Glomerular visceral epithelial cell (primary cell): ENCODE measurements at regions not wholly inside any gene's neighbourhood (a gene's known extent, or its start where the extent isn't known, plus 50 kb on each side); places are given as distances from the start of the nearest gene placed in this dataset.

Source experiments
- DNase-seq: peaks from one replicate; pipeline ENCODE4 v3.0.0-alpha.2; 2016; ENCODE audit errors: extremely low spot score

- DNase-seq: no peak
Measured at GRCh38 chr9:121569266-121569648, 69.6 kb upstream of the GGTA1 start.

- no peak for DNase-seq
Measured at GRCh38 chr9:121572581-121572980, 72.9 kb upstream of the GGTA1 start.

- peak; percentile 26 for DNase-seq
Measured at GRCh38 chr9:121573717-121574485, 74.3 kb upstream of the GGTA1 start.

GRCh38 chr9:121574774-121575519 lies 75.3 kb upstream of the GGTA1 start:
- no peak for DNase-seq

DNA sequence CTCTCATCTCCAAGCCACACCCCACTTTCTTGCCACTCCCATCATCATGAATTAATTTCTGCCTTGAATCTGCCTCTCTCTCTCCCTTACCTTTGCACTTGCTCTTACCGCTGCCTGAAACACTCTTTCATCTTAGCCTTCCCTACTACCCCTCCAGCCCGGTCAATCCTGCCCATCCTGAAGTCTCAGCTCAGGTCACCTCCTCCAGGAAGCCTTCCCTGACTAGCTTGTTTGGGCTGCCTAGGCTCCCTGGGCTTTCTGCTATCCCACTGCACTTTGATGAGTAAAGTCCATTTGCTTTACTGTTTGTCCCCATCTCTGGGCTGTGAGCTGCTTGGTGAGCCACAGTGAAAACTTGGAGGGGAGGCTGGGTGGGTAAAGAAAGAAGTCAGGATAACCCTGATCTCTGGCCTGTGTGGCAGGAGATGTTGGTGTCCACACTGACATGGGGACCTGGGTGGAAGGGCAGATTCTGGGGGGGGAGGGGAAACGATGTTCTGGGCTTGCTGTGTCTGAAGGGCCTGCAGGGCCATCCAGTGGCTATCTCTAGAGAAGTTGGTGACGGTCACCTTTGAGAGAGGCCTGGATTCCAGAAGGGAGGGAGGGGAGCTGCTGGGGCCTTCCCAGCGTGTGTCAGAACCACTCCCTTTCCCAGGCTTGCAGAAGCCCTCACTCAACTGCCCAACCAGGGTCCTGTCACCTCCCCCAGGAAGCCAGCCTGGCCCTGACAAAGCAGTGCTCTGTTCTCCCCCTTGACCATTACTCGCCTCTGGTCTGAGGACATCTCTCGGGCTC lies 75.0 kb upstream of the DAB2IP start:
- no peak for DNase-seq

DNA sequence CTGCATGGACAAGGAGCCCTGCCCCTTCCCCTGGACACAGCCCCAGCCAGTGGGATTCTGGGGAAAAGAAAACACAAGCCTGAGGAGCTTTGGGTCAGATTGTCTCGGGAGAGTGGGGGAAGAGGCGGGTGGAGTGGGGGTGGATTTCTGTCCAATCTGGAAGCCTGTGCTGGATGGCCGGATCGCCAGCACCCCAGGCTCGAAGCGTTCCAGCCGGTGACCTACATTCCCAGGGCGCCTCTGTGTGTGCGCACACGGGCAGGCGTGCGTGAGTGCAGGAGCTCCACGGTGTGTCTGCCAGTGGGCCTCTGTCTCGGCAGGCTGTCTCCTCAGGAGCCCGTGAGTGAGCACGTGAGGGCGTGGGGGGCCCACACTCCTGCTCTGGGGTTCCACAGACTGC lies 74.3 kb upstream of the DAB2IP start:
- DNase-seq: no peak

DNA sequence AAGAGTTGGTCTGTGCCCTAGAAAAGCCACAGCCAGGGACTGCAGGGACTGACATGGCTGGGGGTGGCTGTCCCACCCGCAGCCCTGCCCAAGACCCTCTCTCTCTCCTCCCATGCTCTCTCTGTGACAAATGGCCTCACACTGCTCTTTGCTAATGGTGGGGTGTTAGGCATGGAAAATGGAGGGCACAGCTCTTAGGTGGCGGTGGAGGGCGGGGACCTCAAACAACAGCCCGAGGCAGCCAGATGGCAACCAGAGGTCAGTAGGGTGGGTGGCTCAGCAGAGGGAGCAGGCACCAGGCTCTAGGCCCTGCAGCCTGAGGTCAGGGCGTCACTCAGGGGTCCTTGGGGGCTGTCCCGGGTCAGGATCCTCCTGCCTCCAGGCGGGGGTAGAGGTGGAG lies 73.9 kb upstream of the DAB2IP start:
- no peak for DNase-seq

DNA sequence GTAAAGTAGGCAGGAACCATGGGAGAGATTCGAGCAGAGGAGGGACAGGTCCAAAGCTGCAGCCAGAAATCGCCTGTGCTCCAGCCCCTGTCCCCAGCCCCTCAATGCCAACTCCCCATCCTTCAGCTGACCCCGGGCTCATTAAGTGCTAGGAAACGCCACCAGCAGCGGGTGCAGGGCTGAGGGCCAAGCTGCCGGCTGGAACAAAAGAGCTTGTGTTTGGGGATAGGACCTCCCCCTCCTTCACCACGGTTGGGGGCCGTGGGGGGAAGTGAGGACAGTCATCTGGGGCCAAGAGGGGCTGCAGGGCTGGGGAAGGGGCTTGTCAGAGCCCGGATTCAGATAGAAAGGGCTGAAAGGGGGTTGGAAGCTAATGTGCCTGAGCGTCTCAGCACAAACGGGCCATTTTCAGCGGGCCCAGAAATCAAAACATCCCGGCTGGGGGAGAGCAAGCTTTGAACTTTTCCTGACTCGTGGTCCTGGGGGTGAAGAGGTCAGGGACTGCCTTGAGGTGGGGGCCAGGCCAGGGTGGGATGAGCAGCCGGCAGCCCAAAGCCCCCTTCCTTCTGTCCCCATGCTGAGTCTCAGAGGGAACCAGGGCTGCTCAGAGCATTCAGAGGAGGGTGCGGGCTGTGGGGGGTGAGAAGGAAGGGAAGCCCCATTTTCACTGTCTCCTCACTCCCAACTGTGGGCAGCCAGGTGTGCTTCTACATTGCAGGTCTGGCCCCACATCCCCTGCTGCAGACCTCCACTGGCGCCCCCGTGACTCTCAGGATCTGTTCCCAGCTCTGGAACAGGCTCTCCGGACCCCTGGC lies 69.4 kb upstream of the DAB2IP start:
- DNase-seq: no peak

GRCh38 chr9:121582641-121583040 lies 68.8 kb upstream of the DAB2IP start:
- DNase-seq: no peak

- no peak for DNase-seq
Measured at GRCh38 chr9:121584421-121584820, 67.0 kb upstream of the DAB2IP start.

DNA sequence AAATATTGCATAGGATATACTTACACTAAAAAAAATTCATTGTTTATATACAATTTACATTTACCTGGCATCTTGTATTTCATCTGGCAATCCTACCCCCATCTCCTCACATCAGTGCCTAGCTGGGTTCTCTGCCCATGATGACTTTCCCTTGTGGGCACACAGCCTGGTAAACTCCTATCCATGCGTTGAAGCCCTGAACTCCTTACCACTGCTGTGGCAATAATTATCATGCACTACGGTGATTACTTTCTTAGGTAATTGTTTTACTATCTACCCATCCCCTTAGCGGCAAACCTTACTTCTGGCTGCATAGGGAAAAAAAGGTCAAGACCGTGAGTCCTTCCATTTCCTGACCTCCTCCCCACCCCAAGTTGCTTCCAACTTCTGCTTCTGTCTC lies 63.6 kb upstream of the DAB2IP start:
- DNase-seq: no peak

DNA sequence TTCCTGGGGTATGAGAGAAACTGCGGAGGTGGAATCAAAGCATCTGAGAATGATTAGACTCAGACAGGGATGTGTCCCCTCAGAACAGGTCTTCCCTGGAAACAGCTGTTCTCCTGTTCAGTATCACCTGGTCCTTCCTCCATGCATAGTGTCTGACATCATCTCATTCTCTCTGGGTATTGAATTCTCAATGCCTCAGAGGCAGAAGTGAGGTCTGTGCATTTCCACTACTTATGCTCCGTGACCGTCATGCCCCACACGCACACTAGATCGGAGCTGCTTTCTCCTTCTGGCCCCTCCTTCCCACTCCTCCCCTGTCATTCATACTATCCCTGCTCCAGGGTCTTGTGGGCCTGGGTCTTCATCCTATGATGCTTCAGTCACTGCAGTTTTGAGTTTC lies 61.4 kb upstream of the DAB2IP start:
- DNase-seq: no peak

DNA sequence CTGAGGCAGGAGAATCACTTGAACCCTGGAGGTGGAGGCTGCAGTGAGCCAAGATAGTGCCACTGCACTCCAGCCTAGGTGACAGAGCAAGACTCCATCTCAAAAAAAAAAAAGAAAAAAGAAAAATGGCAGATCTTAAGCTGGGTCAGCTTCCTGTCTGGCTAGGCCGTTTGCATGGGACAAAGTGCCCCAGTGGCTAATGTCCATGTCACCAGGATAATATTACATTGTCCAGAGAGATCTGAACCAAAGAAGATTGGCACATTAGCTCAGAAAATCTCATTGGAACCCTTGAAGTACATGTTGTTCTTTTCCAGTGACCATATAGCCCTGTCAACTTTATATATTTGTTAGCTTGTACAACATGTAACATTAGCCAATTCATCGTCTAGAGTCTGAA lies 59.2 kb upstream of the DAB2IP start:
- DNase-seq: no peak

GRCh38 chr9:121593066-121593465 lies 58.4 kb upstream of the DAB2IP start:
- no peak for DNase-seq

GRCh38 chr9:121596515-121596914 lies 54.9 kb upstream of the DAB2IP start:
- DNase-seq: no peak

- no peak for DNase-seq
Measured at GRCh38 chr9:121597698-121598166, 53.7 kb upstream of the DAB2IP start.

DNA sequence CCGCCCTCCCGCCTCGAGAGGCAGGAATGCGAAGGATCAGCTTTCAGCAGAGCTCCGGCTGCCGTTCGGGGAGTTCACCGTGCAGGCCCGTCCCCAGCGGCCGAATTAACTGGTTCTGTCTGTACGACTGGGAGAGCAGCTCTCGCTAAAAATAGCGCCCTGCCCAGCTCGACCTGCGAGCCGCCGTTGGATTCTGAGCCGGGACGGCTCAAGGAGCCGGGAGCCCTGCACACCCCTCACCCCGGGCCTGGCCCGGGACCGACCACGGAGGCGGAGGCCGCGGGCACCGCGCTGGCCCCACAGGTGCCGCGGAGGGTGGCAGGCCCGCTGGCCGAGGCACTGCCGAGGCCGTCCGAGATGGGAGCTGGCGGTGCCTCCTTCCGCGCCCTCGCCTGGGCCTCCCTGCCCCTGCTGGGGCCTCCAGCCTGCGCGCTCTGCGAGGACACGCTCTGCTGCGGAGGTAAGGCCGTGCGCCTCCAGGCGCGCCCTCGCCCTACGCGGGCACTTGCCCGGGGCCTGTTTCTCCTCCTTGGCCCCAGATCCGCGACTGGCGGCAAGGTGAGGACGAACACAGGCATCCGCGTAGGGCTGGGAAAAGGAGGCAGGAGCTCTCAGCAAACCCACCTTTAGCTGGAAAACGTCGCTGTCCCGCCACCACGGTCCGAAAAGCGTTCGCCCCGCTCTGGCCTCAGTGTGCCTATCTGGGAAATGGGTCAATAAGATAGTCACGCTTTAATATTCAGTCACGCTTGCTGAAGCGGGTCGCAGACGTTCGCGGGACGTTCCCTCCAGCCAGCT lies 53.1 kb upstream of the DAB2IP start:
- no peak for DNase-seq

GRCh38 chr9:121598965-121599871 lies 52.2 kb upstream of the DAB2IP start:
- DNase-seq: peak; percentile 43

DNA sequence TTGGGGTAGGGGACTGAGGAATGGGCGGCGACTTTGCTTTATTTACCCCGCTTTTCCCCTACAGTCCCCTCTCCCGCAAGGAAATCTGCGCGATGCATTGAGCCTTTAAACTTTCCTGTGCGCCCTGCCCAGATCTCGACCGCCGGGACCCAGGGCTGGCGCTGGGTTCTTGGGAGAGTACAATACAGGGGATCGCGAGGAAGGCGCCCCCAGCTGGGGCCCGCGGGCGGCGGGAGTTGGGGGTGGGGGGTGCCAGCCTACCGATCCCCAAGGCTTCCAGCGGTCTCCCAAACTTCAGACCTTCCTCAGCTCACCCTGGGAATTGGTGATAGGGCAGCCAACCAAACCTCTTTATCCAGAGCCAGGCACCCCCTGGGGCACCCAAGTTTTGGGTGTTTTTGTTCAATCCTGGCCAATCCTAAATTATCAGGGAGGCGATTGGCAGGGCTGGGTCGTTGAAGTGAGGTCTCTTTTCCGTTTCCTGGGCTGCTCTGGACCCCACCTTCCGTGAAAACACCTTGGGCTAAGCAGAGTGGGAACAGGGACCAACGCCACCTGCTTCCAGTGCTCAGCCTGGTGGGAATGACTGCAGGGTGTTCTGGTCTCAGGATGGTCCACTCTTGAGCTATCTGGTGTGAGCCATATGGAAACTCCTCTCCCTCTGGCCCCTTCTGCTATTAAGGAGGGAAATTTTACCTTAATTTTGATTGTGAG lies 51.4 kb upstream of the DAB2IP start:
- no peak for DNase-seq
